Smooth muscle cell (in vitro differentiated cells): ENCODE measurements at regions not wholly inside any gene's neighbourhood (a gene's known extent, or its start where the extent isn't known, plus 50 kb on each side); places are given as distances from the start of the nearest gene placed in this dataset.

Experiments used
- DNase-seq: peaks from one replicate; lab custom pipeline; 2025; ENCODE audit not compliant: unreplicated experiment; lab: John Stamatoyannopoulos, UW
- H2AFZ ChIP-seq: fragments of 200-600 bp; sonication (generic); 2 replicates; pipeline ENCODE4 v1.6.0; 2016; ENCODE audit warnings: antibody characterized with exemption, low read depth, mild to moderate bottlenecking
- H3F3A ChIP-seq: fragments of 200-600 bp; sonication (generic); 2 replicates; pipeline ENCODE4 v1.6.0; 2017; ENCODE audit warnings: antibody characterized with exemption, low read depth
- H3K27ac ChIP-seq: fragments of 200-600 bp; sonication (generic); 2 replicates; pipeline ENCODE4 v1.5.1; 2016; ENCODE audit warnings: low read depth, mild to moderate bottlenecking
- H3K27me3 ChIP-seq: fragments of 200-600 bp; sonication (generic); 2 replicates; pipeline ENCODE4 v1.6.1; 2016; ENCODE audit warnings: low read depth, mild to moderate bottlenecking
- H3K36me3 ChIP-seq: fragments of 200-600 bp; sonication (generic); 2 replicates; pipeline ENCODE4 v1.5.1; 2016; ENCODE audit warnings: low read depth
- H3K4me1 ChIP-seq: fragments of 200-600 bp; sonication (generic); 2 replicates; pipeline ENCODE4 v1.5.1; 2016; ENCODE audit warnings: low read depth
- H3K4me2 ChIP-seq: fragments of 200-600 bp; sonication (generic); 2 replicates; pipeline ENCODE4 v1.6.0; 2016; ENCODE audit warnings: mild to moderate bottlenecking
- H3K4me3 ChIP-seq: fragments of 200-600 bp; sonication (generic); 2 replicates; pipeline ENCODE4 v1.5.1; 2016; ENCODE audit warnings: mild to moderate bottlenecking
- H3K79me2 ChIP-seq: fragments of 200-600 bp; sonication (generic); 2 replicates; pipeline ENCODE4 v1.6.0; 2016; ENCODE audit warnings: low read depth, mild to moderate bottlenecking
- H3K9ac ChIP-seq: fragments of 200-600 bp; sonication (generic); 2 replicates; pipeline ENCODE4 v1.6.0; 2016; ENCODE audit warnings: low read depth
- H3K9me3 ChIP-seq: fragments of 200-600 bp; sonication (generic); replicated peaks from 2 replicates; pipeline ENCODE4 v1.5.1; 2016; ENCODE audit warnings: low read depth
- H4K20me1 ChIP-seq: fragments of 200-600 bp; sonication (generic); 2 replicates; pipeline ENCODE4 v1.6.0; 2016; ENCODE audit warnings: low read depth
- WGBS: methylation state at CpG from one replicate; pipeline ENCODE4 v1.1.7; 2016; ENCODE audit warnings: low lambda C conversion rate; 5-methylcytosine and 5-hydroxymethylcytosine counted together
- TF ChIP-seq, protein P1 (sequence below): fragments of 200-600 bp; sonication (generic); IDR thresholded peaks from 2 replicates; pipeline ENCODE4 v1.5.1; 2017; ENCODE audit warnings: borderline replicate concordance, mild to moderate bottlenecking, antibody characterized with exemption; ENCODE audit not compliant: insufficient read depth, poor library complexity, severe bottlenecking

DNA sequence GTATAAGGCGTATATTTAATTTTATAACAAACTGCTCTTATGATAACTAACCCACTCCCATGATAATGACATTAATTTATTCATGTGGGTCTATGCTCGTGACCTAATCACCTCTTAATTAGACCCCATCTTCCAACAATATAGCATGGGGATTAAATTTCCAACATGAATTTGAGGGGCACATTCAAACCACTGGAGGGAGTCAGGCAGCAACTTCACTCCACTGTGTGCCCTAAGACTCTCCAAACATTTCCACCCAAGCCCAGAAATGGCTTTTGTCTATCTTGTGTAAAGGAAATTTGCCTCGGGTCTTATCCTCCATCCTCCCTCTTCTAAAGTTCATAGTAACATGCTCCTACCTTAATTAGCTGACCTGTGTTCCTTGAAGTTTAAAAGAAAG is 616.1 kb upstream of the CPEB2 start:
- no peak overlapping the region for H2AFZ ChIP-seq
- H3K79me2 ChIP-seq = no peaks in the 10 kb centered on the region
- H3K9ac ChIP-seq = no peak overlapping the region
- no peak overlapping the region for H3K27ac ChIP-seq
- no peaks in the 10 kb centered on the region for H3K36me3 ChIP-seq
- no peaks in the 10 kb centered on the region for H4K20me1 ChIP-seq
- peaks cover 54% of the 10 kb centered on the region for H3K27me3 ChIP-seq
- no peak for DNase-seq
- 93% methylated on average over 3 of the region's 3 CpGs for WGBS
- H3K4me2 ChIP-seq = no peak overlapping the region
- H3F3A ChIP-seq = no peaks in the 10 kb centered on the region
- no peak overlapping the region for H3K4me3 ChIP-seq
- no peaks in the 10 kb centered on the region for H3K4me1 ChIP-seq
- TF ChIP-seq, protein P1, sequence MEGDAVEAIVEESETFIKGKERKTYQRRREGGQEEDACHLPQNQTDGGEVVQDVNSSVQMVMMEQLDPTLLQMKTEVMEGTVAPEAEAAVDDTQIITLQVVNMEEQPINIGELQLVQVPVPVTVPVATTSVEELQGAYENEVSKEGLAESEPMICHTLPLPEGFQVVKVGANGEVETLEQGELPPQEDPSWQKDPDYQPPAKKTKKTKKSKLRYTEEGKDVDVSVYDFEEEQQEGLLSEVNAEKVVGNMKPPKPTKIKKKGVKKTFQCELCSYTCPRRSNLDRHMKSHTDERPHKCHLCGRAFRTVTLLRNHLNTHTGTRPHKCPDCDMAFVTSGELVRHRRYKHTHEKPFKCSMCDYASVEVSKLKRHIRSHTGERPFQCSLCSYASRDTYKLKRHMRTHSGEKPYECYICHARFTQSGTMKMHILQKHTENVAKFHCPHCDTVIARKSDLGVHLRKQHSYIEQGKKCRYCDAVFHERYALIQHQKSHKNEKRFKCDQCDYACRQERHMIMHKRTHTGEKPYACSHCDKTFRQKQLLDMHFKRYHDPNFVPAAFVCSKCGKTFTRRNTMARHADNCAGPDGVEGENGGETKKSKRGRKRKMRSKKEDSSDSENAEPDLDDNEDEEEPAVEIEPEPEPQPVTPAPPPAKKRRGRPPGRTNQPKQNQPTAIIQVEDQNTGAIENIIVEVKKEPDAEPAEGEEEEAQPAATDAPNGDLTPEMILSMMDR = no peak
- H3K9me3 ChIP-seq = no peaks in the 10 kb centered on the region

GRCh38 chr4:14387647-14388046 is 614.6 kb upstream of the CPEB2 start:
- Histone ChIP-seq H3F3A (no peaks in the 10 kb centered on the region), H3K36me3 (no peaks in the 10 kb centered on the region), H3K4me2 (no peak overlapping the region), H3K9ac (no peak overlapping the region), H3K27ac (no peak overlapping the region), H3K79me2 (no peaks in the 10 kb centered on the region), H3K4me3 (no peak overlapping the region), H3K4me1 (no peaks in the 10 kb centered on the region), H3K9me3 (no peaks in the 10 kb centered on the region), H3K27me3 (peaks cover 47% of the 10 kb centered on the region), H4K20me1 (no peaks in the 10 kb centered on the region), H2AFZ (no peak overlapping the region)
- 75% methylated on average over 2 of the region's 2 CpGs for WGBS
- no peak for DNase-seq
- TF ChIP-seq, protein P1 = no peak

DNA sequence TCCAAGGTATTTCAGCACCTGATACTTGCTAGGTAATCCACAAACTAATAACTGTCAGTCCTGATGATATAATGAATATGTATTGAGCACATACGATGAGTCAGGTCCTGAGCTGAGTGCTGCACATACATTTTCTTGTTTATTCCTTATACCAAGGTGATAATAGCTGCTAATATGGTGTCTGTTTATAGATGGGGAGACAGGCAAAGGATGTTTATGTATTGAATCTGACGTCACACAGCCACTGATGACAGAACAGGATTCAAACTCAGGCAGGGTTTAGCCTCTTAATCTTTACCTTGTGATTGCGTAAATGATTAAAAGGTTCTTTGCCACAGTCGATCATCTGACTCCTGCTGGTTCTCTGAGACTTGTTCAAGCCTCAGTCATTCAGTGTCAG is 609.9 kb upstream of the CPEB2 start:
- no peaks in the 10 kb centered on the region for H3F3A ChIP-seq
- no peak overlapping the region for H3K4me2 ChIP-seq
- no peaks in the 10 kb centered on the region for H3K4me1 ChIP-seq
- no peak overlapping the region for H3K27ac ChIP-seq
- no peak overlapping the region for H3K4me3 ChIP-seq
- peaks cover 20% of the 10 kb centered on the region for H3K27me3 ChIP-seq
- no peaks in the 10 kb centered on the region for H3K36me3 ChIP-seq
- no peaks in the 10 kb centered on the region for H4K20me1 ChIP-seq
- DNase-seq = no peak
- H3K79me2 ChIP-seq = no peaks in the 10 kb centered on the region
- H3K9me3 ChIP-seq = no peaks in the 10 kb centered on the region
- H3K9ac ChIP-seq = no peak overlapping the region
- no peak overlapping the region for H2AFZ ChIP-seq
- TF ChIP-seq, protein P1 = no peak
- WGBS = 63% methylated on average over 4 of the region's 4 CpGs

DNA sequence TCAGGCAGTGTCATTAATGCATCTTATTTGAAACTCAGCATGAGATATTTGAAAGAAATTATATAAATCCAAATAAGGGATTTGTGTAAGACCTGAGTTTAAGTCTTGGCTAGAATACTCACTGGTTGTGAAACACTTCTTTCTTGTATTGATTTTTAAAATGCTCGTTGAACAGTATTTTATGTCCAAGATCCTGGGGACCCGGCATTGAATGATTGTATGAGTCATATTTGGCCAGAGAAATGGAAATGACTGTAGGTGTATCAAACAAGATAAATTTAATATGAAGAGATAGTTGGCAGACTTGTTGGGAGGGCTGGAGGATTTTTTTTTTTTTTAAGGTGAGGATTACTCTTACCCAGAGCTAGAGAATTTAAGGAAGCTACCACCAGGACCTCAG is 606.1 kb upstream of the CPEB2 start:
- 95% methylated on average over 2 of the region's 2 CpGs for WGBS
- Histone ChIP-seq H3F3A (no peaks in the 10 kb centered on the region), H3K9me3 (no peaks in the 10 kb centered on the region), H3K27ac (no peak overlapping the region), H3K4me2 (no peak overlapping the region), H3K79me2 (no peaks in the 10 kb centered on the region), H3K9ac (no peak overlapping the region), H2AFZ (no peak overlapping the region), H3K4me3 (no peak overlapping the region), H3K27me3 (no peaks in the 10 kb centered on the region), H3K4me1 (no peaks in the 10 kb centered on the region), H4K20me1 (no peaks in the 10 kb centered on the region), H3K36me3 (no peaks in the 10 kb centered on the region)
- TF ChIP-seq, protein P1 = no peak
- DNase-seq = no peak
